CD4-positive, alpha-beta T cell treated with Interleukin-15 for 4 hours (primary cell): ENCODE measurements at regions not wholly inside any gene's neighbourhood (a gene's known extent, or its start where the extent isn't known, plus 50 kb on each side); places are given as distances from the start of the nearest gene placed in this dataset.
"Not testable (repeated sequence)": the region's sequence is repeated elsewhere in the genome, so short reads cannot be mapped to it uniquely, and the experiment has no call there.

Source experiments
- DNase-seq: peaks from one replicate; pipeline ENCODE4 v3.0.0-alpha.2; 2020; ENCODE audit warnings: low spot score

- DNase-seq: no peak
Observed at GRCh38 chr2:129377078-129377469, 602.4 kb upstream of the RAB6C start.

- no peak for DNase-seq
Observed at GRCh38 chr2:129378186-129378585, 601.3 kb upstream of the RAB6C start.

- DNase-seq: no peak
Observed at GRCh38 chr2:129379411-129379810, 600.1 kb upstream of the RAB6C start.

GRCh38 chr2:129381789-129382188, 597.7 kb upstream of the RAB6C start:
- DNase-seq: no peak

GRCh38 chr2:129388870-129389269, 590.6 kb upstream of the RAB6C start:
- DNase-seq: no peak

DNA sequence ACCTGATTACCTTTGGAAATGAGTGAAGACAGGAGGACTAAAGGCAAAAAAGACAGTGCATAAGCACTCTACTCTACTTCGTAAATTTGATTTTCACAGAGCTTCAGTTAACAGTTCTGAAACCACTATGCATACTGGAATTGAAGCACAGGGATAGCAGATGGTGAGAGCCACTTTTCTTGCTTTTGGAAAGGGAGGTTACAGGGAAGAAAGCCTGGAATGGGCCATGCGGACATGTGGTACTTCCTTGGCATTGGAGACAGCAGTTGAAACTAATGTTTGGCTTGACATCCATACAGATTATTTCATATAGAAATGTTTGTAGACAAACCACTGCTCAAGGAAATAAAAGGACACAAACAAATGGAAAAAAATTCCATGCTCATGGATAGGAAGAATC, 585.6 kb upstream of the RAB6C start:
- no peak for DNase-seq

GRCh38 chr2:129396980-129397599, 582.4 kb upstream of the RAB6C start:
- DNase-seq: no peak

- no peak for DNase-seq
Observed at GRCh38 chr2:129400826-129401225, 578.6 kb upstream of the RAB6C start.

DNA sequence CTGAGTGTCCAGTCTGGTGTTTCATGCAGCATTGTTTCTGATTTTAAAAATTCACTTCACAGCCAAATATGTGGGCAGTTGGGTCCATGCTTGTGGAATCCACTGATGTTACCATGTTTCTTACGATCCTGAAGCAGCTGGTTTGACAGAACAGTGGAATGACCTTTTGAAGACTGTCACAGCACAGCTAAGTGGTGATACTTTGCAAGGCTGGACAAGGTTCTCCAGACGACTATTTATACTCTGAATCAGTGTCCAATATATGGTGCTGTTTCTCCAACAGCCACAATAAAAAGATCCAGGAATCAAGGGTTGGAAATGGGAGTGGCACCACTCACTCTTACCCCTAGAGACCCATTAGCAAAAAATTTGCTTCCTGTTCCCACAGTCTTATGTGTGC, 577.4 kb upstream of the RAB6C start:
- no peak for DNase-seq

GRCh38 chr2:129404000-129404685, 575.3 kb upstream of the RAB6C start:
- no peak for DNase-seq

- no peak for DNase-seq
Observed at GRCh38 chr2:129408570-129408969, 570.9 kb upstream of the RAB6C start.

- not testable (repeated sequence) for DNase-seq
Observed at GRCh38 chr2:129417041-129417440, 562.4 kb upstream of the RAB6C start.

GRCh38 chr2:129422028-129422427, 557.4 kb upstream of the RAB6C start:
- DNase-seq: no peak

DNA sequence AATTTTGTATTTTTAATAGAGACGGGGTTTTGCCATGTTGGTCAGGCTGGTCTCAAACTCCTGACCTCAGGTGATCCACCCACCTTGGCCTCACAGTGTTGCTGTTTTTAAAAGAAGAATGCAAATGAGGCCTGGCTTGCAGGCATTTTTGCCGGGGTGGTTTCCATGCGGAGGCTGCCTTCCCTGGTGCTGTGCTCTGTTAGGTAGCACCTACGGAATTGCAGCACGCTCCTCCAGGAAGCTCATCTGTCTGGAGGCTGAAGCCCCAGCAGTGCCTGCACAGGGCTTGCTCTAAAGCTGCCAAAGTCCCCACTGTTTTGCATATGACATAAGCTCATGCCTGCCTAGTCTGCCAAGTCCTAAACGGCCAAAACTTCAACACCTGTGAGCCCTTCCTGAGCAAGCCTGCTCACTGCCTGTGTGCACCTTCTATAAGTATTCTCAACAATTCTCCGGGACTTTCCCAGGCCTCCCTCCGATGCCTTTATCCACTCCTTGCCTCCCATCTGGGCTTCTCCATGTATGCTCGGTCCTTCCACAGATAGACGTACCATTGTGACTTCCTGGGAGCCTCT, 551.3 kb upstream of the RAB6C start:
- no peak for DNase-seq

- DNase-seq: no peak
Observed at GRCh38 chr2:129430911-129431310, 548.6 kb upstream of the RAB6C start.

GRCh38 chr2:129431881-129432280, 547.6 kb upstream of the RAB6C start:
- no peak for DNase-seq

GRCh38 chr2:129436809-129437208, 542.7 kb upstream of the RAB6C start:
- no peak for DNase-seq

DNA sequence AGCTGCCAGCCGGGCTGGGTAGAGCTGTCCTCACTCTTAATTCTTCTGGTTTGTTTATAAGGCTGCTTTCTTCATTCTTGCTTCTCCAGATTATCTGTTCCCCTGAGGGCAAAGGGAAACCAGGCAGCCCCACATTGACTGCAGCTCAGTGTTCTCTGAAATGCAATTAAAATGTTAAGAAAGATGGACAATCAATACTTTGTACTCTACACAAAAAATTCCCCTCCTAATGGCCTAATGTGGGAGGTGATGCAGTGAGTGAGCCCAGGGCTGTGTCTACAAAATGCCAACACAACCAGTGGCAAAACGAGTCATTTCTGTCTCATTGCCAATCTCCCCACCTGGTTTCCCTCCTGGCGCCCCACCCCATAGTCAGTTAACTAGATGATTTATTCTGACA, 541.7 kb upstream of the RAB6C start:
- no peak for DNase-seq

- no peak for DNase-seq
Observed at GRCh38 chr2:129438501-129439057, 540.9 kb upstream of the RAB6C start.

- no peak for DNase-seq
Observed at GRCh38 chr2:129439406-129440302, 539.8 kb upstream of the RAB6C start.

DNA sequence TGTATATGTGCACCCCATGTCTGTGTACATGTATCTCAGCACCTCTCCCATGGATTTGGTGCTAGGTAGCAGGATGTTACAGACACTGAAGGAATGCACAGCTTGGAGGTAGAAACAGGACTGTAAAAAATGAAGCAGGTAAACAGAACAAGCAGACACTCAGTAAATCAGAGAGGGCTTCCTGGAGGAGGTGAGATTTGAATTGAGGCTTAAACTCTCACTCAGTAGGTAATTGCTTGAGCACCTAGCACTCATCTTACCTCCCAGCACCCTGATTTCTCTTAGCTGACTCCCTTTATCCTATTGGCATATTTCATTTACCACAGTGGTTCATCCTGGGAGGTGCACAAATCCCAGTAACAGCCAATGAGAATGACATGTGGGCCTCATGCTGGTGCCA, 537.9 kb upstream of the RAB6C start:
- no peak for DNase-seq

DNA sequence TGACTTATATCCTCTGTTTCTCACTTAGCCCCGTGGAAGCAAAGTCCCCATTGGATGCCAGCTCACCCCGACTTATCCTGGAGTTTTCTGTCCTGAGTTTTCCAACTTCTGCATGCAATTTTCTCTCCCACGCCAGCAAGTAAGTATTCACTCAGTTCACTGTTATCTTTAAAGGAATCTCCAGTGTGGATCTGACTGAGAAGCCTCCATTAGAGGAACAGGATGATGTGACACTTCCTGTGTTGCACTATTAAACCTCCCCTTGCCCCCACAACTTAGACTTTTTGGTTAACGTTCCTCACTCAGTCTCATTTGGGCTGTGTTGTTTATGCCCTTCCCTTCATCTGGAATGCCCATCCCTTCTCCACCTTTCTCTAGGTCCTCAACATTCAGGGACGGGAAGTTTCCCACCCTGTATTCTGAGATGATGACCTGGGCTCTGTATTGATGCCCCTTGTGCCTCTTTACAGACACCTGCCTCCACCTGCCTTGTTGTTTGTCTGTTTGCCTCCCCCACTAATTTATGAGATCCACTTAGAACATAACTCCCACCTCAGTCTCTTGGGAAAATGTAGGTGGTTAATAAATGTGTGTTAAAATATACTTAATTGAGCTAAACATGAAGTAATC, 536.1 kb upstream of the RAB6C start:
- no peak for DNase-seq
